ENCODE measurements at regions not wholly inside any gene's neighbourhood (a gene's known extent, or its start where the extent isn't known, plus 50 kb on each side); places are given as distances from the start of the nearest gene placed in this dataset.
"Not testable (repeated sequence)": the region's sequence is repeated elsewhere in the genome, so short reads cannot be mapped to it uniquely, and the experiment has no call there.

GRCh38 chr6:144515761-144516160, 230.6 kb downstream of the UTRN start:
- no peak for ATAC-seq
- DNase-seq: no peak
- Histone ChIP-seq H3K27me3 (no peaks in the 10 kb centered on the region), H3K4me1 (no peaks in the 10 kb centered on the region), H3K27ac (no peak overlapping the region), H3K36me3 (replicated peaks in 1 of 2; ENCODE audit: insufficient read depth in 1 of 2, low read depth in 2 of 2) (peaks cover 0 to 29% of the 10 kb centered on the region in 2 donors), H3K9me3 (no peaks in the 10 kb centered on the region), H3K4me3 (no peak overlapping the region)
- 84 to 86% methylated on average over 5 of the region's 5 CpGs for WGBS, 2 donors
- intact Hi-C loops (cut with DNase I): no loop called here
- TF ChIP-seq CTCF (IDR thresholded peaks at IDR 0.05) (no peak), POLR2A (IDR thresholded peaks at IDR 0.05) (no peak)

GRCh38 chr6:144519426-144519825, 234.3 kb downstream of the UTRN start:
- ATAC-seq (no peak), DNase-seq (no peak)
- intact Hi-C loops (cut with DNase I): no loop called here
- Histone ChIP-seq H3K4me1 (no peaks in the 10 kb centered on the region), H3K36me3 (replicated peaks in 1 of 2; ENCODE audit: insufficient read depth in 1 of 2, low read depth in 2 of 2) (peaks cover 5 to 30% of the 10 kb centered on the region in 2 donors), H3K4me3 (no peak overlapping the region), H3K27me3 (no peaks in the 10 kb centered on the region), H3K9me3 (no peaks in the 10 kb centered on the region), H3K27ac (no peak overlapping the region)
- TF ChIP-seq CTCF (IDR thresholded peaks at IDR 0.05) (no peak), POLR2A (IDR thresholded peaks at IDR 0.05) (no peak)
- 71 to 72% methylated on average over 4 of the region's 4 CpGs for WGBS, 2 donors

DNA sequence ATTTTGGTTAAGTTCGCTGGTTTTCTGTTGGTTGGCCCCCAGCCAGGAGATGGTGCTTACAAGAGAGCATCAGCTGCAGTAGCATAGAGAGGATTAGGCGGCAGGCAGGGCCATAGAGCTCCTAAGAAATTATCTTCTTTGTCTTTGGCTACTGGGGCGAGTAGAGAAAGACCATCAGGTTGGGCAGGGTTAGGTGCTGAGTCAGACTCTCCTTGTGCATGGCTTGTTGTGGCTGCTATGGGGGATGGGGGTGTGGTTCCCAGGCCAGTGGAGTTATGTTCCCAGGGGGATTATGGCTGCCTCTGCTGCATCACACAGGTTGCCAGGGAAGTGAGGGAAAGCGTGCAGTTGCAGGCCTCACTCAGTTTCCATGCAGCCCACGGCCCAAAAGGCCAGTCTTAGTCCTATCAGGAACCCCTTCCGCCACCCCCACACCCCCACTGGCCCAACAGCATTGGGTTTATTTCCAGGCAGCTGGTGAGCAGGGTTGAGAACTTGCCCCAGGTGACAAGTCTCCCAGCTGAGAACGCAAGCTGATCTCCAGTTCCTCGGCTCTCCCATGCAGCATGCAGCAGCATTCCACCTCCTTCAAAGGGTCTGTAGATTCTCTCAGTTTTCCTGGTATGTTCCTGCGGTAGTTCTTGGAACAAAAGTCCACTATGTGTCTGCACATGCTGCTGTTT, 243.7 kb downstream of the UTRN start:
- 94 to 97% methylated on average over 9 of the region's 9 CpGs for WGBS, 2 donors
- no peaks in the 10 kb centered on the region for H3K9me3 ChIP-seq
- no peaks in the 10 kb centered on the region for H3K27me3 ChIP-seq
- H3K36me3 ChIP-seq (replicated peaks in 1 of 2; ENCODE audit: insufficient read depth in 1 of 2, low read depth in 2 of 2): peaks cover 0 to 10% of the 10 kb centered on the region in 2 donors
- H3K4me3 ChIP-seq: no peak overlapping the region
- intact Hi-C loops (cut with DNase I): no loop called here
- ATAC-seq (no peak), DNase-seq (peak in 1 of 4 donors; percentile 12)
- H3K27ac ChIP-seq: no peak overlapping the region
- no peaks in the 10 kb centered on the region for H3K4me1 ChIP-seq
- TF ChIP-seq CTCF (IDR thresholded peaks at IDR 0.05) (no peak), POLR2A (IDR thresholded peaks at IDR 0.05) (no peak)

DNA sequence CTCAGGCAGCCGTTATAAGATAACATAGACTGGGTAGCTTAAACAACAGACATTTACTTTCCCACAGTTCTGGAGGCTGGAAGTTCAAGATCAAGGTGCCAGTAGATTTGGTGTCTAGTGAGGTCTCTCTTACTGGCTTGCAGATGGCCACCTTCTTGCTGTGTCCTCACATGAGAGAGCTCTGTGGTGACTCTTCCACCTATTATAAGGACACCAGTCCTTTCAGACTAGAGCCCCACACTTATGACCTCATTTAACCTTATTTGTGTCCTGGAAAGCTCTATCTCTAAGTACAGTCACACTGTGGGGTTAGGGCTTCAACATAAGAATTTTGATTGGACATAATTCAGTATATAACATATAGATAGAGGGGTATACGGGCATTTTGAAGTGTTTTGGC, 245.0 kb downstream of the UTRN start:
- 52 to 69% methylated on average over 2 of the region's 2 CpGs for WGBS, 2 donors
- DNase-seq: no peak
- H3K27me3 ChIP-seq: no peaks in the 10 kb centered on the region
- no peak overlapping the region for H3K4me3 ChIP-seq
- H3K4me1 ChIP-seq: no peaks in the 10 kb centered on the region
- no peak overlapping the region for H3K27ac ChIP-seq
- ATAC-seq: no peak
- H3K36me3 ChIP-seq (replicated peaks in 1 of 2; ENCODE audit: insufficient read depth in 1 of 2, low read depth in 2 of 2): peaks cover 0 to 14% of the 10 kb centered on the region in 2 donors
- TF ChIP-seq CTCF (IDR thresholded peaks at IDR 0.05): no peak
- TF ChIP-seq POLR2A (IDR thresholded peaks at IDR 0.05): no peak
- intact Hi-C loops (cut with DNase I): no loop called here
- no peaks in the 10 kb centered on the region for H3K9me3 ChIP-seq

DNA sequence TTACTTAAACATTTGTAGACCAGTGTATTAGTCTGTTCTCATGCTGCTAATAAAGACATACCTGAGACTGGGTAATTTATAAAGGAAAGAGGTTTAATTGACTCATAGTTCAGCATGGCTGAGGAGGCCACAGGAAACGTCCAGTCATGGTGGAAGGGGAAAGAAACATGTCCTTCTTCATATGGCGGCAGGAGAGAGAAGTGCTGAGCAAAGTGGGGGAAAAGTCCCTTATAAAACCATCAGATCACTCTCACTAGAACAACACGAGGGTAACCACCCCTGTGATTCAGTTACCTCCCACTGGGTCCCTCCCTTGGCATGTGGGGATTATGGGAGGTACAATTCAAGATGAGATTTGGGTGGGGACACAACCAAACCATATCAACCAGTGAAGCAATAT, 247.1 kb downstream of the UTRN start:
- H3K27me3 ChIP-seq; H3K9me3 ChIP-seq; H3K4me1 ChIP-seq; intact Hi-C loops (cut with DNase I); DNase-seq; ATAC-seq; H3K27ac ChIP-seq; H3K4me3 ChIP-seq: not testable (repeated sequence)
- WGBS, 2 donors: 84 to 94% methylated on average over 3 of the region's 3 CpGs
- H3K36me3 ChIP-seq (replicated peaks in 1 of 2; ENCODE audit: insufficient read depth in 1 of 2, low read depth in 2 of 2): peaks cover 0 to 14% of the 10 kb centered on the region in 2 donors
